Spleen (tissue), 7 donors: ENCODE measurements at regions not wholly inside any gene's neighbourhood (a gene's known extent, or its start where the extent isn't known, plus 50 kb on each side); places are given as distances from the start of the nearest gene placed in this dataset.

ENCODE experiments used
- CTCF ChIP-seq, 11 experiments: fragments of 200-600 bp in 7 of 11; fragments of 450-650 bp in 4 of 11; sonication (generic) in 4 of 11; IDR thresholded peaks in 8 of 11; conservative IDR thresholded peaks in 3 of 11; 1 replicate in 7 of 11; 2 replicates in 4 of 11; pipeline versions ENCODE4 v1.4.0 to v1.8.0; 2016 to 2021; ENCODE audit warnings: antibody characterized with exemption in 11 of 11, inconsistent platforms in 4 of 11, mild to moderate bottlenecking in 1 of 11
- POLR2A ChIP-seq, 3 donors: fragments of 450-650 bp; IDR thresholded peaks; one replicate each; pipeline ENCODE4 v1.5.1; 2017; ENCODE audit warnings: antibody characterized with exemption in 3 of 3, mild to moderate bottlenecking in 1 of 3
- POLR2AphosphoS5 ChIP-seq, 3 donors: sonication (generic); formaldehyde crosslinking; IDR thresholded peaks; one replicate each; pipeline ENCODE4 v1.5.1; 2017; ENCODE audit warnings: antibody characterized with exemption in 3 of 3
- donor health status: DM: no; HTN: no; CAD: no; lungs with moderate emphysema.
- donor health status: DM: no; HTN: no; CAD: no.
- donor health status: DM: no; HTN: no; CAD: no.

GRCh38 chr13:105642511-105642958 is 892.9 kb downstream of the EFNB2 start:
- TF ChIP-seq CTCF (IDR thresholded peaks at IDR 0.05 in 8 of 11, conservative IDR thresholded peaks at IDR 0.05 in 3 of 11) (no peak), POLR2AphosphoS5 (IDR thresholded peaks at IDR 0.05) (no peak), POLR2A (IDR thresholded peaks at IDR 0.05) (no peak)
